Psoas muscle (tissue), 7 donors: ENCODE measurements at regions not wholly inside any gene's neighbourhood (a gene's known extent, or its start where the extent isn't known, plus 50 kb on each side); places are given as distances from the start of the nearest gene placed in this dataset.

Experiments
- ATAC-seq, 4 donors: fragments of 200-7000 bp; cut with Tn5 transposase; one replicate each; pipeline ENCODE4 v1.9.1; 2020; ENCODE audit warnings: moderate library complexity in 3 of 4, mild to moderate bottlenecking in 2 of 4
- DNase-seq, 2 donors: peaks; one replicate each; pipeline ENCODE4 v3.0.0-alpha.2; 2020
- H3K27ac ChIP-seq: fragments of 200-600 bp; one replicate; pipeline ENCODE4 v1.8.0; 2022
- H3K27me3 ChIP-seq, 3 donors: fragments of 200-600 bp in 1 of 3; one replicate each; pipeline versions ENCODE4 v1.6.1 to v1.8.0; 2013 to 2022; ENCODE audit warnings: low read length in 2 of 3, mild to moderate bottlenecking in 2 of 3, moderate library complexity in 1 of 3; ENCODE audit not compliant: insufficient read depth in 3 of 3
- H3K36me3 ChIP-seq, 2 donors: fragments of 200-600 bp in 1 of 2; one replicate each; pipeline versions ENCODE4 v1.6.1 to v1.8.0; 2013 to 2022; ENCODE audit warnings: low read depth in 1 of 2, mild to moderate bottlenecking in 1 of 2, moderate library complexity in 1 of 2; ENCODE audit not compliant: insufficient read depth in 1 of 2
- H3K4me1 ChIP-seq: fragments of 200-600 bp; one replicate; pipeline ENCODE4 v1.8.0; 2022
- H3K4me3 ChIP-seq: fragments of 200-600 bp; one replicate; pipeline ENCODE4 v1.8.0; 2022; ENCODE audit warnings: mild to moderate bottlenecking
- H3K9me3 ChIP-seq: fragments of 200-600 bp; one replicate; pipeline ENCODE4 v1.8.0; 2022
- CTCF ChIP-seq: fragments of 200-600 bp; IDR thresholded peaks from one replicate; pipeline ENCODE4 v1.8.0; 2022; ENCODE audit warnings: antibody characterized with exemption
- WGBS, 3 donors: extraction: QIAGEN DNeasy Blood & Tissue Kit; methylation state at CpG; one replicate each; pipeline versions ENCODE4 v1.1.6 to v1.1.7; 2013; 5-methylcytosine and 5-hydroxymethylcytosine counted together
- intact Hi-C, 2 donors: fragments of 100-400 bp; cut with DNase I; formaldehyde crosslinking; loops; one replicate each; pipeline versions ENCODE4 v1.11.0 to v1.14.2; 2022
- donor health status: healthy with polysubstance abuse.
- donor health status: DM: no; HTN: no; CAD: no; lungs with moderate emphysema.
- donor health status: Bipolar disorder and iron deficiency.
- donor health status: healthy.
- donor health status: DM: yes; HTN: yes; CAD: no.
- donor health status: DM: no; HTN: no; CAD: no.
- donor health status: DM: yes; HTN: yes; CAD: no.

GRCh38 chr2:154532004-154532403, 166.5 kb upstream of the KCNJ3 start:
- DNase-seq: no peak
- ATAC-seq: no peak
- Histone ChIP-seq H3K27ac (no peak overlapping the region), H3K9me3 (no peaks in the 10 kb centered on the region), H3K27me3 (no peaks in the 10 kb centered on the region), H3K4me1 (no peaks in the 10 kb centered on the region), H3K4me3 (no peak overlapping the region), H3K36me3 (no peaks in the 10 kb centered on the region)
- TF ChIP-seq CTCF: no peak
- intact Hi-C loops: no loop called here
- 88 to 92% (median 92%) methylated on average over 3 of the region's 3 CpGs for WGBS, 3 donors

GRCh38 chr2:154532763-154533162, 165.7 kb upstream of the KCNJ3 start:
- TF ChIP-seq CTCF: no peak
- no peak overlapping the region for H3K27ac ChIP-seq
- H3K9me3 ChIP-seq: no peaks in the 10 kb centered on the region
- DNase-seq: no peak
- H3K36me3 ChIP-seq: no peaks in the 10 kb centered on the region
- H3K4me3 ChIP-seq: no peak overlapping the region
- intact Hi-C loops: no loop called here
- 47 to 60% (median 53%) methylated on average over 2 of the region's 2 CpGs for WGBS, 3 donors
- no peak for ATAC-seq
- H3K4me1 ChIP-seq: no peaks in the 10 kb centered on the region
- H3K27me3 ChIP-seq: no peaks in the 10 kb centered on the region

GRCh38 chr2:154533300-154533940, 165.1 kb upstream of the KCNJ3 start:
- Histone ChIP-seq H3K36me3 (no peaks in the 10 kb centered on the region), H3K4me3 (no peak overlapping the region), H3K9me3 (no peaks in the 10 kb centered on the region), H3K4me1 (no peaks in the 10 kb centered on the region), H3K27me3 (no peaks in the 10 kb centered on the region), H3K27ac (no peak overlapping the region)
- intact Hi-C loops: no loop called here
- no peak for TF ChIP-seq CTCF
- 84 to 86% (median 86%) methylated on average over 7 of the region's 7 CpGs for WGBS, 3 donors
- DNase-seq (no peak), ATAC-seq (no peak)

GRCh38 chr2:154537024-154537423, 161.5 kb upstream of the KCNJ3 start:
- no peaks in the 10 kb centered on the region for H3K36me3 ChIP-seq
- DNase-seq (no peak), ATAC-seq (no peak)
- H3K4me3 ChIP-seq: no peak overlapping the region
- intact Hi-C loops: no loop called here
- TF ChIP-seq CTCF: no peak
- no peak overlapping the region for H3K27ac ChIP-seq
- H3K9me3 ChIP-seq: no peaks in the 10 kb centered on the region
- no peaks in the 10 kb centered on the region for H3K4me1 ChIP-seq
- no peaks in the 10 kb centered on the region for H3K27me3 ChIP-seq

- no peaks in the 10 kb centered on the region for H3K36me3 ChIP-seq
- intact Hi-C loops: no loop called here
- TF ChIP-seq CTCF: no peak
- no peaks in the 10 kb centered on the region for H3K9me3 ChIP-seq
- no peak overlapping the region for H3K27ac ChIP-seq
- ATAC-seq: no peak
- H3K27me3 ChIP-seq: no peaks in the 10 kb centered on the region
- no peak overlapping the region for H3K4me3 ChIP-seq
- no peaks in the 10 kb centered on the region for H3K4me1 ChIP-seq
- no peak for DNase-seq
- 74 to 98% (median 87%) methylated on average over 1 of the region's 1 CpG for WGBS, 3 donors
Measured at GRCh38 chr2:154537843-154538450, 160.5 kb upstream of the KCNJ3 start.
